CD14-positive monocyte (primary cell): ENCODE measurements at regions not wholly inside any gene's neighbourhood (a gene's known extent, or its start where the extent isn't known, plus 50 kb on each side); places are given as distances from the start of the nearest gene placed in this dataset.

Source experiments
- DNase-seq, 3 donors: peaks; one replicate each; pipeline ENCODE4 v3.0.0-alpha.2; 2011 to 2022
- H2AFZ ChIP-seq: 2 replicates; pipeline ENCODE4 v1.6.0; 2012; ENCODE audit warnings: mild to moderate bottlenecking, low read depth, low read length, inconsistent platforms; ENCODE audit not compliant: insufficient read depth, poor library complexity, severe bottlenecking
- H3K27ac ChIP-seq, 2 donors: 1 replicate in 1 of 2; 2 replicates in 1 of 2; pipeline ENCODE4 v1.5.1; 2012 to 2013; ENCODE audit warnings: low read length in 2 of 2, control low read depth in 1 of 2, inconsistent platforms in 1 of 2, low read depth in 1 of 2, mild to moderate bottlenecking in 1 of 2
- H3K27me3 ChIP-seq, 2 donors: one replicate each; pipeline versions ENCODE4 v1.6.0 to v1.6.1; 2011 to 2013; ENCODE audit warnings: low read length in 2 of 2; ENCODE audit not compliant: control insufficient read depth in 2 of 2, insufficient read depth in 2 of 2
- H3K36me3 ChIP-seq, 2 donors: replicated peaks in 1 of 2; 1 replicate in 1 of 2; 2 replicates in 1 of 2; pipeline versions ENCODE4 v1.5.1 to v1.6.1; 2012 to 2013; ENCODE audit warnings: low read length in 2 of 2, control low read depth in 1 of 2, inconsistent platforms in 1 of 2, mild to moderate bottlenecking in 1 of 2; ENCODE audit not compliant: insufficient read depth in 2 of 2, control insufficient read depth in 1 of 2
- H3K4me1 ChIP-seq, 2 donors: 1 replicate in 1 of 2; 2 replicates in 1 of 2; pipeline versions ENCODE4 v1.5.1 to v1.6.1; 2012 to 2013; ENCODE audit warnings: low read length in 2 of 2, control low read depth in 1 of 2, inconsistent platforms in 1 of 2, mild to moderate bottlenecking in 1 of 2, moderate library complexity in 1 of 2; ENCODE audit not compliant: insufficient read depth in 2 of 2, control insufficient read depth in 1 of 2
- H3K4me2 ChIP-seq: replicated peaks from 2 replicates; pipeline ENCODE3; 2012; ENCODE audit warnings: low read length, moderate library complexity, mild to moderate bottlenecking; ENCODE audit not compliant: poor library complexity, severe bottlenecking; ENCODE audit errors: extremely low read depth
- H3K4me3 ChIP-seq, 3 experiments: fragments of 200-600 bp in 1 of 3; sonication (generic) in 1 of 3; replicated peaks in 1 of 3; 1 replicate in 2 of 3; 2 replicates in 1 of 3; pipeline ENCODE4 v1.5.1; 2011 to 2013; ENCODE audit warnings: low read length in 3 of 3, mild to moderate bottlenecking in 3 of 3, control low read depth in 2 of 3, low read depth in 2 of 3, inconsistent platforms in 1 of 3, moderate library complexity in 1 of 3
- H3K79me2 ChIP-seq: 2 replicates; pipeline ENCODE4 v1.6.0; 2012; ENCODE audit warnings: mild to moderate bottlenecking, control low read depth, inconsistent platforms, low read length, moderate library complexity; ENCODE audit not compliant: insufficient read depth
- H3K9ac ChIP-seq: 2 replicates; pipeline ENCODE4 v1.6.0; 2017; ENCODE audit warnings: low read length, mild to moderate bottlenecking; ENCODE audit not compliant: insufficient read depth, poor library complexity, severe bottlenecking
- H3K9me3 ChIP-seq, 2 donors: replicated peaks in 1 of 2; 1 replicate in 1 of 2; 2 replicates in 1 of 2; pipeline versions ENCODE4 v1.5.1 to v1.6.1; 2012 to 2013; ENCODE audit warnings: low read length in 2 of 2, control low read depth in 1 of 2; ENCODE audit not compliant: control insufficient read depth in 1 of 2, insufficient read depth in 1 of 2
- H4K20me1 ChIP-seq: 2 replicates; pipeline ENCODE4 v1.6.0; 2012; ENCODE audit warnings: mild to moderate bottlenecking, low read length, control low read depth, moderate library complexity; ENCODE audit not compliant: insufficient read depth
- H3K27ac Mint-ChIP-seq, 7 donors: one replicate each; pipeline ENCODE4 v1.8.0; 2020; ENCODE audit warnings: mild to moderate bottlenecking in 7 of 7, mixed read lengths in 7 of 7, moderate library complexity in 6 of 7, inconsistent platforms in 2 of 7
- H3K27me3 Mint-ChIP-seq, 3 donors: one replicate each; pipeline ENCODE4 v1.8.0; 2021 to 2022; ENCODE audit warnings: low read depth in 3 of 3, mild to moderate bottlenecking in 3 of 3, mixed read lengths in 3 of 3, moderate library complexity in 3 of 3, inconsistent platforms in 1 of 3
- H3K36me3 Mint-ChIP-seq, 2 donors: one replicate each; pipeline ENCODE4 v1.8.0; 2020; ENCODE audit warnings: mixed read lengths in 2 of 2, inconsistent platforms in 1 of 2, mild to moderate bottlenecking in 1 of 2
- H3K4me1 Mint-ChIP-seq: one replicate; pipeline ENCODE4 v1.8.0; 2020; ENCODE audit warnings: mild to moderate bottlenecking, mixed read lengths
- H3K4me3 Mint-ChIP-seq, 2 donors: one replicate each; pipeline ENCODE4 v1.8.0; 2020; ENCODE audit warnings: mild to moderate bottlenecking in 2 of 2, mixed read lengths in 2 of 2, moderate library complexity in 1 of 2
- H3K9me3 Mint-ChIP-seq, 7 donors: one replicate each; pipeline ENCODE4 v1.8.0; 2020 to 2022; ENCODE audit warnings: mixed read lengths in 7 of 7, mild to moderate bottlenecking in 6 of 7, moderate library complexity in 6 of 7, inconsistent platforms in 2 of 7
- CTCF ChIP-seq: fragments of 200-600 bp; IDR thresholded peaks from one replicate; pipeline ENCODE4 v1.8.0; 2022; ENCODE audit warnings: antibody characterized with exemption, mild to moderate bottlenecking
- WGBS: methylation state at CpG from one replicate; pipeline ENCODE4 v1.1.5; 2013; ENCODE audit warnings: missing lambda C conversion rate; ENCODE audit not compliant: insufficient coverage; 5-methylcytosine and 5-hydroxymethylcytosine counted together
- intact Hi-C, 2 donors: fragments of 100-400 bp; cut with micrococcal nuclease; formaldehyde crosslinking; loops; one replicate each; pipeline versions ENCODE4 v1.15.0 to v1.15.1; 2023

GRCh38 chr13:89748716-89749115, 1598.8 kb upstream of the MIR17HG start:
- H3K79me2 ChIP-seq: no peaks in the 10 kb centered on the region
- H3K4me3 ChIP-seq: no peak overlapping the region
- peaks cover 0 to 3% (median 0%) of the 10 kb centered on the region in 7 donors for H3K9me3 Mint-ChIP-seq
- H3K36me3 Mint-ChIP-seq: no peaks in the 10 kb centered on the region
- H2AFZ ChIP-seq: no peak overlapping the region
- TF ChIP-seq CTCF: no peak
- H3K9ac ChIP-seq: no peak overlapping the region
- H3K36me3 ChIP-seq: no peaks in the 10 kb centered on the region
- intact Hi-C loops: no loop called here
- DNase-seq: no peak
- H3K27ac Mint-ChIP-seq: no peak overlapping the region
- no peaks in the 10 kb centered on the region for H3K4me1 ChIP-seq
- H4K20me1 ChIP-seq: no peaks in the 10 kb centered on the region
- H3K4me3 Mint-ChIP-seq: no peak overlapping the region
- H3K27ac ChIP-seq: no peak overlapping the region
- no peaks in the 10 kb centered on the region for H3K4me1 Mint-ChIP-seq
- no peaks in the 10 kb centered on the region for H3K27me3 ChIP-seq
- WGBS: no CpG with 5 or more reads among the region's 2 CpGs
- no peak overlapping the region for H3K4me2 ChIP-seq
- H3K27me3 Mint-ChIP-seq: no peaks in the 10 kb centered on the region
- no peaks in the 10 kb centered on the region for H3K9me3 ChIP-seq

GRCh38 chr13:89749888-89750287, 1597.6 kb upstream of the MIR17HG start:
- intact Hi-C loops: no loop called here

More at GRCh38 chr13:89749888-89750287, 1597.6 kb upstream of the MIR17HG start:
- no peaks in the 10 kb centered on the region for H3K4me1 Mint-ChIP-seq
- H3K9me3 ChIP-seq: no peaks in the 10 kb centered on the region
- no peaks in the 10 kb centered on the region for H3K4me1 ChIP-seq
- TF ChIP-seq CTCF: no peak
- H3K27ac ChIP-seq: no peak overlapping the region
- no peaks in the 10 kb centered on the region for H3K27me3 ChIP-seq
- peaks cover 0 to 3% (median 0%) of the 10 kb centered on the region in 7 donors for H3K9me3 Mint-ChIP-seq
- no peaks in the 10 kb centered on the region for H3K27me3 Mint-ChIP-seq
- H2AFZ ChIP-seq: no peak overlapping the region
- H3K79me2 ChIP-seq: no peaks in the 10 kb centered on the region
- no peak overlapping the region for H3K27ac Mint-ChIP-seq
- H3K9ac ChIP-seq: no peak overlapping the region
- no peak overlapping the region for H3K4me2 ChIP-seq
- no peaks in the 10 kb centered on the region for H3K36me3 Mint-ChIP-seq
- H3K4me3 ChIP-seq: no peak overlapping the region
- H3K4me3 Mint-ChIP-seq: no peak overlapping the region
- no peaks in the 10 kb centered on the region for H4K20me1 ChIP-seq
- no peaks in the 10 kb centered on the region for H3K36me3 ChIP-seq
- no peak for DNase-seq
